ENCODE measurements at regions not wholly inside any gene's neighbourhood (a gene's known extent, or its start where the extent isn't known, plus 50 kb on each side); places are given as distances from the start of the nearest gene placed in this dataset.

DNA sequence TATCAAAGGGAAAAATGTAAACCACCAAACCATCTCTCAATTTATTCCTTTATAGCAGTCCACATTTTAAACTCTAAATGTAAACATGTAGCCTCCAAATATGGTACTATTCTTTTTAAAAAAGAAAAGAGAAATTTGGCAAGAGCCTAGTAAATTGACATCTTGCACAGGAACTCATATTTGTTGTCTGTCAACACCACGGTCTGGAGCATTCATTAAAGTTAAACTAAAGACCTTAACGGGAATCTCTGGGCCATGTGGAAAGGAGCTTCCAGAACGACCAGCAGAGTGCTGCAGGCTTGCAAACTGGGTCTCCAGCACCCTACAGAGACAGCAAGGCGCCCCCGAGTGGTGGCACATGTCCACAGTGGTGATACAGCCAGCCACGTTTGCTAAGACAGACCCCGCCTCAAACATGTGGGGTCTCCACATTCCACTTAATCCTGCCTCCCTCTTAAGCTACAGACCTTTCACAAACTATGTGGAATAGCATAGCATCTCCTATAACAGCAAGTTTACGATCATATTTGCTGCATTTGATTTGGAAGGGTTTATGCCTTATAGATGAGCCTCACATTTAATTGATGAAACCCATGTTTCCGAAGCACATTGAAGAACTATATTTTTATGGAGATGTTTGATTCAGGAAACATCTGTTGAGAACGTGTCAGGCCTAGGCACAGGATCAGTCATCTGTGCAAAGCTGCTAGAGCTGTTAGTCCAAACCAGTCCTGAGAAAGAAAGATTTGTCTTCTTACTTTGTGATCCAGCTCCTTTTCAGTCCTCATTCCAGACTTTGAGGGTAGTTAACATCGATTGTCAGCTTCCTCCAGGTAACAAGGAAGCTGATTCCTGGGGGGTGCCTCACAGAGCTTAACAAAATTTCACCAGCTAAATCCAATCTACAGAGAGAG, 96.4 kb upstream of the BACE2 start:
- peak; percentile 39 to 72 for DNase-seq (ENCODE audit: low read depth in 1 of 2, low spot score in 2 of 2)

More for the DNA sequence above, 96.4 kb upstream of the BACE2 start:
- POLR2A ChIA-PET (ENCODE audit: partially characterized antibody), result no interaction called here
- H2BK20ac ChIP-seq (ENCODE audit: low read length), result no peak overlapping the region
- no peak overlapping the region for H3K4me2 ChIP-seq (ENCODE audit: insufficient read depth in 1 of 2, low read depth in 2 of 2, low read length in 2 of 2)
- 65% methylated on average over 11 of the region's 11 CpGs; no CpG with 5 or more reads in 1 of the 2 experiments for WGBS, 2 experiments (ENCODE audit: extremely low coverage in 1 of 2, insufficient coverage in 1 of 2, insufficient read length in 1 of 2, insufficient replicate concordance in 2 of 2, low coverage in 1 of 2, low lambda C conversion rate in 2 of 2, missing lambda C conversion rate in 1 of 2)
- H2BK12ac ChIP-seq (ENCODE audit: low read depth, low read length), result no peak overlapping the region
- no peaks in the 10 kb centered on the region; a peak in 1 of 4 replicates for H3K9me3 ChIP-seq (ENCODE audit: insufficient read depth in 2 of 2, low read depth in 1 of 2, low read length in 1 of 2)
- H3K23me2 ChIP-seq (ENCODE audit: low read depth, low read length), result peaks cover 3% of the 10 kb centered on the region; the same call in 1 of the 2 replicates
- H3K23ac ChIP-seq (ENCODE audit: insufficient read length), result no peak overlapping the region
- H3K4me1 ChIP-seq (replicated peaks in 1 of 4; ENCODE audit: control insufficient read depth in 3 of 4, insufficient read depth in 4 of 4, low read length in 3 of 4), result peaks cover 0 to 4% (median 0%) of the 10 kb centered on the region in 4 experiments; a peak in 4 of 7 replicates
- FAIRE-seq, result no peak
- H3K14ac ChIP-seq (ENCODE audit: insufficient read length), result no peak overlapping the region
- peaks cover 0 to 7% (median 3%) of the 10 kb centered on the region in 4 experiments; a peak in 4 of 7 replicates for H3K27me3 ChIP-seq (replicated peaks in 1 of 4; ENCODE audit: control insufficient read depth in 3 of 4, extremely low read depth in 1 of 4, insufficient read depth in 3 of 4, low read length in 3 of 4)
- TF ChIP-seq E2F6 (IDR thresholded peaks at IDR 0.05) (0 out of 2 replicates have a peak, but pooled peaks have one; percentile 11), SP4 (IDR thresholded peaks at IDR 0.05; ENCODE audit: low read length) (no peak), RAD21 (IDR thresholded peaks at IDR 0.05 in 1 of 2, conservative IDR thresholded peaks at IDR 0.05 in 1 of 2; ENCODE audit: low read depth in 2 of 2, low read length in 2 of 2) (peak; percentile 52 to 71), NRF1 (IDR thresholded peaks at IDR 0.05; ENCODE audit: low read depth, low read length) (no peak), EZH2 (IDR thresholded peaks at IDR 0.05; ENCODE audit: low read depth, low read length, severe bottlenecking) (no peak)
- TF ChIP-seq, protein P1, sequence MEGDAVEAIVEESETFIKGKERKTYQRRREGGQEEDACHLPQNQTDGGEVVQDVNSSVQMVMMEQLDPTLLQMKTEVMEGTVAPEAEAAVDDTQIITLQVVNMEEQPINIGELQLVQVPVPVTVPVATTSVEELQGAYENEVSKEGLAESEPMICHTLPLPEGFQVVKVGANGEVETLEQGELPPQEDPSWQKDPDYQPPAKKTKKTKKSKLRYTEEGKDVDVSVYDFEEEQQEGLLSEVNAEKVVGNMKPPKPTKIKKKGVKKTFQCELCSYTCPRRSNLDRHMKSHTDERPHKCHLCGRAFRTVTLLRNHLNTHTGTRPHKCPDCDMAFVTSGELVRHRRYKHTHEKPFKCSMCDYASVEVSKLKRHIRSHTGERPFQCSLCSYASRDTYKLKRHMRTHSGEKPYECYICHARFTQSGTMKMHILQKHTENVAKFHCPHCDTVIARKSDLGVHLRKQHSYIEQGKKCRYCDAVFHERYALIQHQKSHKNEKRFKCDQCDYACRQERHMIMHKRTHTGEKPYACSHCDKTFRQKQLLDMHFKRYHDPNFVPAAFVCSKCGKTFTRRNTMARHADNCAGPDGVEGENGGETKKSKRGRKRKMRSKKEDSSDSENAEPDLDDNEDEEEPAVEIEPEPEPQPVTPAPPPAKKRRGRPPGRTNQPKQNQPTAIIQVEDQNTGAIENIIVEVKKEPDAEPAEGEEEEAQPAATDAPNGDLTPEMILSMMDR (IDR thresholded peaks at IDR 0.05; ENCODE audit: control extremely low read depth in 1 of 3, insufficient read depth in 1 of 3, low read depth in 1 of 3, low read length in 3 of 3), result peak; percentile 73 to 84 (median 76)
- TF ChIP-seq, protein P2, sequence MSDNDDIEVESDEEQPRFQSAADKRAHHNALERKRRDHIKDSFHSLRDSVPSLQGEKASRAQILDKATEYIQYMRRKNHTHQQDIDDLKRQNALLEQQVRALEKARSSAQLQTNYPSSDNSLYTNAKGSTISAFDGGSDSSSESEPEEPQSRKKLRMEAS (IDR thresholded peaks at IDR 0.05), result peak; percentile 67; the same call in 1 of the 2 replicates
- no peak overlapping the region for H3K56ac ChIP-seq (replicated peaks; ENCODE audit: insufficient read length, low read depth, low read length)
- no peak overlapping the region for H2AK5ac ChIP-seq (ENCODE audit: low read depth, low read length)
- H2BK120ac ChIP-seq (replicated peaks; ENCODE audit: low read depth, low read length), result no peak overlapping the region
- CTCF ChIA-PET (ENCODE audit: partially characterized antibody), result interaction anchor here (0.6 to 2.6 kb wide), 27 partner anchors 10 to 1015 kb away, joined by 3 to 13 read pairs (median 3); no protein-coding TSS in a partner anchor
- H2AFZ ChIP-seq (ENCODE audit: low read length), result no peak overlapping the region
- H3K4me3 ChIP-seq (ENCODE audit: extremely low read depth in 1 of 4, insufficient read depth in 2 of 4, low read depth in 3 of 4, low read length in 4 of 4), result no peak overlapping the region
- no peak overlapping the region for H2BK5ac ChIP-seq (ENCODE audit: low read depth, low read length)
- H3K36me3 ChIP-seq (ENCODE audit: control insufficient read depth in 2 of 4, insufficient read depth in 4 of 4, low read length in 3 of 4), result no peaks in the 10 kb centered on the region
- H3K79me1 ChIP-seq (ENCODE audit: low read depth, low read length), result no peaks in the 10 kb centered on the region
- H3K79me2 ChIP-seq (ENCODE audit: control insufficient read depth in 1 of 2, insufficient read depth in 2 of 2, low read length in 2 of 2), result no peaks in the 10 kb centered on the region
- H4K8ac ChIP-seq (ENCODE audit: extremely low read depth, insufficient read depth, low read length), result no peak overlapping the region
- no peak overlapping the region for H3K4ac ChIP-seq (replicated peaks; ENCODE audit: insufficient read length, low read depth, low read length)
- no peak overlapping the region for H3K27ac ChIP-seq (ENCODE audit: low read depth, low read length)
- H4K20me1 ChIP-seq (replicated peaks in 1 of 2; ENCODE audit: control insufficient read depth in 1 of 2, insufficient read depth in 2 of 2, low read length in 2 of 2), result no peaks in the 10 kb centered on the region
- no peak overlapping the region for H3K9ac ChIP-seq (replicated peaks in 1 of 4; ENCODE audit: extremely low read depth in 1 of 4, low read depth in 3 of 4, low read length in 3 of 4)
- H2BK15ac ChIP-seq (ENCODE audit: low read length), result no peak overlapping the region
- H4K91ac ChIP-seq (replicated peaks; ENCODE audit: insufficient read length, low read length), result no peak overlapping the region
- no peak overlapping the region for H4K5ac ChIP-seq (ENCODE audit: insufficient read length, low read depth, low read length)
- H3K18ac ChIP-seq (ENCODE audit: extremely low read depth, low read length), result no peak overlapping the region

Data from H1 (cell line).